H9 (cell line): ENCODE measurements at regions not wholly inside any gene's neighbourhood (a gene's known extent, or its start where the extent isn't known, plus 50 kb on each side); places are given as distances from the start of the nearest gene placed in this dataset.

Source experiments
- DNase-seq: peaks from one replicate; pipeline ENCODE4 v3.0.0-alpha.2; 2017
- H2AFZ ChIP-seq: one replicate; pipeline ENCODE4 v1.6.1; 2013; ENCODE audit warnings: mild to moderate bottlenecking, low read length, control low read depth, moderate library complexity
- H2AK5ac ChIP-seq: 2 replicates; pipeline ENCODE4 v1.6.1; 2013; ENCODE audit warnings: low read length, control low read depth, mixed read lengths; ENCODE audit not compliant: insufficient read length
- H2BK120ac ChIP-seq: one replicate; pipeline ENCODE4 v1.6.1; 2013; ENCODE audit warnings: low read depth, mild to moderate bottlenecking, low read length, control low read depth, inconsistent platforms; ENCODE audit not compliant: poor library complexity, severe bottlenecking
- H2BK12ac ChIP-seq: 2 replicates; pipeline ENCODE4 v1.6.1; 2013; ENCODE audit warnings: low read length, control low read depth, mixed read lengths, low read depth; ENCODE audit not compliant: insufficient read length
- H2BK15ac ChIP-seq: 2 replicates; pipeline ENCODE4 v1.6.1; 2013; ENCODE audit warnings: low read depth, low read length, control low read depth
- H2BK20ac ChIP-seq: one replicate; pipeline ENCODE4 v1.6.1; 2013; ENCODE audit warnings: low read depth, mild to moderate bottlenecking, low read length, control low read depth, inconsistent platforms; ENCODE audit not compliant: poor library complexity, severe bottlenecking
- H2BK5ac ChIP-seq: 2 replicates; pipeline ENCODE4 v1.6.1; 2013; ENCODE audit warnings: low read length, control low read depth, mixed read lengths; ENCODE audit not compliant: insufficient read length
- H3K14ac ChIP-seq: 2 replicates; pipeline ENCODE4 v1.6.1; 2013; ENCODE audit warnings: low read length, control low read depth; ENCODE audit not compliant: insufficient read depth
- H3K18ac ChIP-seq: 2 replicates; pipeline ENCODE4 v1.6.1; 2013; ENCODE audit warnings: low read depth, mild to moderate bottlenecking, mixed read lengths, low read length, control low read depth; ENCODE audit not compliant: insufficient read length
- H3K23ac ChIP-seq: 2 replicates; pipeline ENCODE4 v1.6.1; 2013; ENCODE audit warnings: low read length, control low read depth, mixed read lengths, low read depth; ENCODE audit not compliant: insufficient read length
- H3K23me2 ChIP-seq: 2 replicates; pipeline ENCODE4 v1.6.1; 2013; ENCODE audit warnings: low read depth, mild to moderate bottlenecking, mixed read lengths, low read length, control low read depth; ENCODE audit not compliant: insufficient read length, poor library complexity, severe bottlenecking
- H3K27ac ChIP-seq: 2 replicates; pipeline ENCODE4 v1.5.1; 2013; ENCODE audit warnings: low read length, control low read depth, mixed read lengths, low read depth; ENCODE audit not compliant: insufficient read length
- H3K27me3 ChIP-seq: 2 replicates; pipeline ENCODE4 v1.6.1; 2013; ENCODE audit warnings: low read length, control low read depth, inconsistent platforms; ENCODE audit not compliant: insufficient read depth
- H3K4ac ChIP-seq: 2 replicates; pipeline ENCODE4 v1.6.1; 2013; ENCODE audit warnings: low read depth, mild to moderate bottlenecking, control low read depth, inconsistent platforms, low read length, moderate library complexity
- H3K4me1 ChIP-seq: 2 replicates; pipeline ENCODE4 v1.6.1; 2013; ENCODE audit warnings: low read length, control low read depth, inconsistent platforms; ENCODE audit not compliant: insufficient read depth
- H3K4me2 ChIP-seq: 2 replicates; pipeline ENCODE4 v1.6.1; 2013; ENCODE audit warnings: low read length, control low read depth, mixed read lengths; ENCODE audit not compliant: insufficient read length, insufficient read depth
- H3K56ac ChIP-seq: 2 replicates; pipeline ENCODE4 v1.6.1; 2013; ENCODE audit warnings: low read depth, mild to moderate bottlenecking, mixed read lengths, low read length, control low read depth; ENCODE audit not compliant: insufficient read length
- H3K79me1 ChIP-seq: 2 replicates; pipeline ENCODE4 v1.6.1; 2013; ENCODE audit warnings: low read depth, mild to moderate bottlenecking, moderate library complexity, low read length, control low read depth, inconsistent platforms; ENCODE audit not compliant: insufficient read depth, poor library complexity, severe bottlenecking
- H3K79me2 ChIP-seq: 2 replicates; pipeline ENCODE4 v1.6.1; 2013; ENCODE audit warnings: low read length, control low read depth, inconsistent platforms; ENCODE audit not compliant: insufficient read depth
- H3K9ac ChIP-seq: 2 replicates; pipeline ENCODE4 v1.6.1; 2013; ENCODE audit warnings: low read length, control low read depth, mixed read lengths; ENCODE audit not compliant: insufficient read length; ENCODE audit errors: extremely low read depth
- H3K9me3 ChIP-seq: one replicate; pipeline ENCODE4 v1.6.1; 2013; ENCODE audit warnings: low read depth, low read length, inconsistent platforms; ENCODE audit not compliant: control insufficient read depth
- H3T11ph ChIP-seq: one replicate; pipeline ENCODE4 v1.6.1; 2013; ENCODE audit warnings: mild to moderate bottlenecking, low read length, control low read depth, inconsistent platforms
- H4K20me1 ChIP-seq: one replicate; pipeline ENCODE4 v1.6.1; 2013; ENCODE audit not compliant: control insufficient read depth, insufficient read length, insufficient read depth
- H4K5ac ChIP-seq: 2 replicates; pipeline ENCODE4 v1.6.1; 2013; ENCODE audit warnings: low read depth, mild to moderate bottlenecking, mixed read lengths, low read length, control low read depth; ENCODE audit not compliant: insufficient read length
- H4K8ac ChIP-seq: replicated peaks from 2 replicates; pipeline ENCODE4 v1.6.1; 2013; ENCODE audit warnings: low read length, control low read depth, mixed read lengths, low read depth; ENCODE audit not compliant: insufficient read length
- H4K91ac ChIP-seq: 2 replicates; pipeline ENCODE4 v1.6.1; 2013; ENCODE audit warnings: low read depth, mild to moderate bottlenecking, moderate library complexity, mixed read lengths, low read length, control low read depth; ENCODE audit not compliant: insufficient read length
- H3K27ac Mint-ChIP-seq, 3 experiments: 2 replicates in 2 of 3; 3 replicates in 1 of 3; pipeline ENCODE4 v1.8.0; 2020 to 2021; ENCODE audit warnings: mixed read lengths in 3 of 3, mild to moderate bottlenecking in 1 of 3, moderate library complexity in 1 of 3
- H3K27me3 Mint-ChIP-seq: 2 replicates; pipeline ENCODE4 v1.8.0; 2021; ENCODE audit warnings: low read depth, mild to moderate bottlenecking, moderate library complexity, mixed read lengths
- H3K36me3 Mint-ChIP-seq, 3 experiments: 2 replicates in 2 of 3; 3 replicates in 1 of 3; pipeline ENCODE4 v1.8.0; 2020 to 2021; ENCODE audit warnings: low read depth in 3 of 3, mixed read lengths in 3 of 3; ENCODE audit not compliant: insufficient read depth in 1 of 3
- H3K4me1 Mint-ChIP-seq, 2 experiments: 2 replicates each; pipeline ENCODE4 v1.8.0; 2020; ENCODE audit warnings: mixed read lengths in 2 of 2
- H3K4me3 Mint-ChIP-seq, 2 experiments: 2 replicates in 1 of 2; 3 replicates in 1 of 2; pipeline ENCODE4 v1.8.0; 2020 to 2021; ENCODE audit warnings: mild to moderate bottlenecking in 2 of 2, mixed read lengths in 2 of 2, moderate library complexity in 1 of 2
- H3K9me3 Mint-ChIP-seq, 2 experiments: 2 replicates in 1 of 2; 3 replicates in 1 of 2; pipeline ENCODE4 v1.8.0; 2020; ENCODE audit warnings: mild to moderate bottlenecking in 2 of 2, mixed read lengths in 2 of 2, moderate library complexity in 1 of 2
- WGBS: extraction: QIAGEN DNeasy Blood & Tissue Kit; methylation state at CpG from one replicate; pipeline ENCODE4 v1.1.7; 2013; ENCODE audit warnings: missing lambda C conversion rate, low lambda C conversion rate, mixed read lengths; ENCODE audit not compliant: insufficient read length; ENCODE audit errors: extremely low coverage; 5-methylcytosine and 5-hydroxymethylcytosine counted together
- TF ChIP-seq, protein P1 (sequence below): fragments of 200-600 bp; sonication (generic); conservative IDR thresholded peaks from 3 replicates; pipeline ENCODE4 v1.8.0; 2021; ENCODE audit warnings: antibody characterized with exemption, mild to moderate bottlenecking

DNA sequence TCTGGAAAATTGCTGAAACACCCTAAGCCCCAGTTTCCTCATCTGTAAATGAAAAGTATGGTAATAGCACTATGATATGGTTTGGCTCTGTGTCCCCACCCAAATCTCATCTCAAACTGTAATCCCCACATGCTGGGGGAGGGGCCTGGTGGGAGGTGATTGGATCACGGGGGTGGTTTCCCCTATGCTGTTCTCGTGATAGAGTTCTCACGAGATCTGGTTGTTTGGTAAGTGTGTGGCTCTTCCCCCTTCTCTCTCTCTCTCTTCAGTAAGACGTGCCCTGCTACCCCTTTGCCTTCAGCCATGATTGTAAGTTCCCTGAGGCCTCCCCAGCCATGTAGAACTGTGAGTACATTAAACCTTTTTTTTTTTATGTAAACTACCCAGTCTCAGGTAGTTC is 490.7 kb downstream of the TMEM114 start:
- Histone ChIP-seq H4K8ac (no peak overlapping the region), H2BK120ac (no peak overlapping the region), H2BK20ac (no peak overlapping the region), H3K23me2 (no peaks in the 10 kb centered on the region), H3K27ac (no peak overlapping the region), H3K4me2 (no peak overlapping the region), H3K56ac (no peak overlapping the region), H3K4me1 (no peaks in the 10 kb centered on the region), H4K20me1 (no peaks in the 10 kb centered on the region), H3K27me3 (no peaks in the 10 kb centered on the region), H2AFZ (no peak overlapping the region), H2BK12ac (no peak overlapping the region), H3K79me1 (no peaks in the 10 kb centered on the region), H3K4ac (no peak overlapping the region), H3K14ac (no peak overlapping the region), H2BK5ac (no peak overlapping the region), H2AK5ac (no peak overlapping the region), H2BK15ac (no peak overlapping the region), H3T11ph (no peak overlapping the region), H3K79me2 (no peaks in the 10 kb centered on the region), H4K91ac (no peak overlapping the region), H3K18ac (no peak overlapping the region), H3K23ac (no peak overlapping the region), H4K5ac (no peak overlapping the region), H3K9ac (no peak overlapping the region), H3K9me3 (no peaks in the 10 kb centered on the region)
- no peak for DNase-seq
- peak overlapping the region in 1 of 3 experiments; percentile 14; a peak in 1 of 7 replicates for H3K27ac Mint-ChIP-seq
- TF ChIP-seq, protein P1, sequence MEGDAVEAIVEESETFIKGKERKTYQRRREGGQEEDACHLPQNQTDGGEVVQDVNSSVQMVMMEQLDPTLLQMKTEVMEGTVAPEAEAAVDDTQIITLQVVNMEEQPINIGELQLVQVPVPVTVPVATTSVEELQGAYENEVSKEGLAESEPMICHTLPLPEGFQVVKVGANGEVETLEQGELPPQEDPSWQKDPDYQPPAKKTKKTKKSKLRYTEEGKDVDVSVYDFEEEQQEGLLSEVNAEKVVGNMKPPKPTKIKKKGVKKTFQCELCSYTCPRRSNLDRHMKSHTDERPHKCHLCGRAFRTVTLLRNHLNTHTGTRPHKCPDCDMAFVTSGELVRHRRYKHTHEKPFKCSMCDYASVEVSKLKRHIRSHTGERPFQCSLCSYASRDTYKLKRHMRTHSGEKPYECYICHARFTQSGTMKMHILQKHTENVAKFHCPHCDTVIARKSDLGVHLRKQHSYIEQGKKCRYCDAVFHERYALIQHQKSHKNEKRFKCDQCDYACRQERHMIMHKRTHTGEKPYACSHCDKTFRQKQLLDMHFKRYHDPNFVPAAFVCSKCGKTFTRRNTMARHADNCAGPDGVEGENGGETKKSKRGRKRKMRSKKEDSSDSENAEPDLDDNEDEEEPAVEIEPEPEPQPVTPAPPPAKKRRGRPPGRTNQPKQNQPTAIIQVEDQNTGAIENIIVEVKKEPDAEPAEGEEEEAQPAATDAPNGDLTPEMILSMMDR: no peak
- peaks cover 4% of the 10 kb centered on the region for H3K27me3 Mint-ChIP-seq
- no peak overlapping the region for H3K4me3 Mint-ChIP-seq
- H3K4me1 Mint-ChIP-seq: peaks cover 3 to 5% of the 10 kb centered on the region in 2 experiments; a peak in 2 of 4 replicates
- no peaks in the 10 kb centered on the region for H3K9me3 Mint-ChIP-seq
- no CpG with 5 or more reads among the region's 4 CpGs for WGBS
- no peaks in the 10 kb centered on the region for H3K36me3 Mint-ChIP-seq
